HFFc6 (cell line): ENCODE measurements at regions not wholly inside any gene's neighbourhood (a gene's known extent, or its start where the extent isn't known, plus 50 kb on each side); places are given as distances from the start of the nearest gene placed in this dataset.

Source experiments
- DNase-seq: peaks from one replicate; pipeline ENCODE4 v3.0.0-alpha.2; 2018
- H3K27ac Mint-ChIP-seq: 2 replicates; pipeline ENCODE4 v1.8.0; 2020; ENCODE audit warnings: mild to moderate bottlenecking, mixed read lengths
- H3K27me3 Mint-ChIP-seq: 2 replicates; pipeline ENCODE4 v1.8.0; 2021; ENCODE audit warnings: mild to moderate bottlenecking, moderate library complexity, mixed read lengths; ENCODE audit not compliant: insufficient read depth
- H3K36me3 Mint-ChIP-seq: 2 replicates; pipeline ENCODE4 v1.8.0; 2021; ENCODE audit warnings: low read depth, mixed read lengths
- H3K4me1 Mint-ChIP-seq: 2 replicates; pipeline ENCODE4 v1.8.0; 2020; ENCODE audit warnings: low read depth, mixed read lengths
- H3K4me3 Mint-ChIP-seq: 2 replicates; pipeline ENCODE4 v1.8.0; 2020; ENCODE audit warnings: mild to moderate bottlenecking, moderate library complexity, mixed read lengths
- H3K9me3 Mint-ChIP-seq: 2 replicates; pipeline ENCODE4 v1.8.0; 2020; ENCODE audit warnings: mild to moderate bottlenecking, mixed read lengths
- CTCF ChIP-seq: fragments of 200-600 bp; sonication (generic); IDR thresholded peaks from 2 replicates; pipeline ENCODE4 v1.5.0; 2021; ENCODE audit warnings: antibody characterized with exemption, mild to moderate bottlenecking

GRCh38 chr1:38169121-38169520, 122.5 kb upstream of the POU3F1 start:
- Mint-ChIP-seq H3K36me3 (no peaks in the 10 kb centered on the region), H3K9me3 (no peaks in the 10 kb centered on the region), H3K27me3 (peaks cover 14% of the 10 kb centered on the region), H3K27ac (no peak overlapping the region), H3K4me1 (no peaks in the 10 kb centered on the region), H3K4me3 (no peak overlapping the region)
- DNase-seq = no peak
- TF ChIP-seq CTCF = no peak

- no peaks in the 10 kb centered on the region for H3K9me3 Mint-ChIP-seq
- DNase-seq = no peak
- peaks cover 14% of the 10 kb centered on the region for H3K27me3 Mint-ChIP-seq
- no peak overlapping the region for H3K4me3 Mint-ChIP-seq
- no peaks in the 10 kb centered on the region for H3K4me1 Mint-ChIP-seq
- TF ChIP-seq CTCF = no peak
- no peak overlapping the region for H3K27ac Mint-ChIP-seq
- H3K36me3 Mint-ChIP-seq = no peaks in the 10 kb centered on the region
Observed at GRCh38 chr1:38168365-38168764, 121.8 kb upstream of the POU3F1 start.

GRCh38 chr1:38166461-38166860, 119.9 kb upstream of the POU3F1 start:
- H3K4me1 Mint-ChIP-seq = no peaks in the 10 kb centered on the region
- no peak overlapping the region for H3K27ac Mint-ChIP-seq
- no peaks in the 10 kb centered on the region for H3K36me3 Mint-ChIP-seq
- H3K4me3 Mint-ChIP-seq = no peak overlapping the region
- no peaks in the 10 kb centered on the region for H3K9me3 Mint-ChIP-seq
- H3K27me3 Mint-ChIP-seq = peaks cover 14% of the 10 kb centered on the region
- no peak for DNase-seq
- TF ChIP-seq CTCF = no peak

- no peaks in the 10 kb centered on the region for H3K36me3 Mint-ChIP-seq
- no peak overlapping the region for H3K4me3 Mint-ChIP-seq
- peaks cover 21% of the 10 kb centered on the region for H3K27me3 Mint-ChIP-seq
- DNase-seq = no peak
- H3K27ac Mint-ChIP-seq = no peak overlapping the region
- H3K4me1 Mint-ChIP-seq = no peaks in the 10 kb centered on the region
- no peak for TF ChIP-seq CTCF
- H3K9me3 Mint-ChIP-seq = no peaks in the 10 kb centered on the region
Observed at GRCh38 chr1:38153778-38154470, 107.3 kb upstream of the POU3F1 start.

- Mint-ChIP-seq H3K9me3 (no peaks in the 10 kb centered on the region), H3K36me3 (no peaks in the 10 kb centered on the region), H3K27me3 (peaks cover 21% of the 10 kb centered on the region), H3K4me1 (no peaks in the 10 kb centered on the region), H3K4me3 (no peak overlapping the region), H3K27ac (no peak overlapping the region)
- TF ChIP-seq CTCF = no peak
- no peak for DNase-seq
Observed at GRCh38 chr1:38153066-38153777, 106.6 kb upstream of the POU3F1 start.
